ENCODE measurements at regions not wholly inside any gene's neighbourhood (a gene's known extent, or its start where the extent isn't known, plus 50 kb on each side); places are given as distances from the start of the nearest gene placed in this dataset.

- TF ChIP-seq EZH2phosphoT487 (IDR thresholded peaks at IDR 0.05; ENCODE audit: borderline replicate concordance): no peak
- no peak for TF ChIP-seq CTCF (conservative IDR thresholded peaks at IDR 0.05; ENCODE audit: low read length)
Measured at GRCh38 chr5:136506131-136506530, 140.8 kb upstream of the TRPC7 start.

Measured in Loucy (cell line).